ENCODE measurements at regions not wholly inside any gene's neighbourhood (a gene's known extent, or its start where the extent isn't known, plus 50 kb on each side); places are given as distances from the start of the nearest gene placed in this dataset.

- TF ChIP-seq SUZ12 (IDR thresholded peaks at IDR 0.05) (no peak), ARNT (IDR thresholded peaks at IDR 0.05) (no peak), SP1 (IDR thresholded peaks at IDR 0.05) (no peak), FOXK2 (IDR thresholded peaks at IDR 0.05) (no peak)
Observed at GRCh38 chr2:240346753-240347372, 88.6 kb upstream of the GPC1 start.
